ENCODE measurements at regions not wholly inside any gene's neighbourhood (a gene's known extent, or its start where the extent isn't known, plus 50 kb on each side); places are given as distances from the start of the nearest gene placed in this dataset.

GRCh38 chr5:25970906-25971489 is 1067.4 kb downstream of the CDH9 start:
- TF ChIP-seq JUNB (CRISPR knock-in tag; IDR thresholded peaks at IDR 0.05; ENCODE audit: borderline replicate concordance) (no peak), RFX5 (IDR thresholded peaks at IDR 0.05; ENCODE audit: low read depth, low read length) (no peak), ATF2 (CRISPR knock-in tag; IDR thresholded peaks at IDR 0.05) (no peak), POLR2AphosphoS5 (IDR thresholded peaks at IDR 0.05; ENCODE audit: low read depth, low read length) (no peak), BHLHE40 (IDR thresholded peaks at IDR 0.05; ENCODE audit: low read length) (no peak), ATAD3A (CRISPR knock-in tag; IDR thresholded peaks at IDR 0.05) (no peak), CENPBD1 (CRISPR knock-in tag; IDR thresholded peaks at IDR 0.05; ENCODE audit: borderline replicate concordance, low read depth) (no peak), JUN (CRISPR knock-in tag; IDR thresholded peaks at IDR 0.05) (no peak)
- TF ChIP-seq, protein P1, sequence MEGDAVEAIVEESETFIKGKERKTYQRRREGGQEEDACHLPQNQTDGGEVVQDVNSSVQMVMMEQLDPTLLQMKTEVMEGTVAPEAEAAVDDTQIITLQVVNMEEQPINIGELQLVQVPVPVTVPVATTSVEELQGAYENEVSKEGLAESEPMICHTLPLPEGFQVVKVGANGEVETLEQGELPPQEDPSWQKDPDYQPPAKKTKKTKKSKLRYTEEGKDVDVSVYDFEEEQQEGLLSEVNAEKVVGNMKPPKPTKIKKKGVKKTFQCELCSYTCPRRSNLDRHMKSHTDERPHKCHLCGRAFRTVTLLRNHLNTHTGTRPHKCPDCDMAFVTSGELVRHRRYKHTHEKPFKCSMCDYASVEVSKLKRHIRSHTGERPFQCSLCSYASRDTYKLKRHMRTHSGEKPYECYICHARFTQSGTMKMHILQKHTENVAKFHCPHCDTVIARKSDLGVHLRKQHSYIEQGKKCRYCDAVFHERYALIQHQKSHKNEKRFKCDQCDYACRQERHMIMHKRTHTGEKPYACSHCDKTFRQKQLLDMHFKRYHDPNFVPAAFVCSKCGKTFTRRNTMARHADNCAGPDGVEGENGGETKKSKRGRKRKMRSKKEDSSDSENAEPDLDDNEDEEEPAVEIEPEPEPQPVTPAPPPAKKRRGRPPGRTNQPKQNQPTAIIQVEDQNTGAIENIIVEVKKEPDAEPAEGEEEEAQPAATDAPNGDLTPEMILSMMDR (CRISPR knock-in tag; IDR thresholded peaks at IDR 0.05) = no peak
